ENCODE measurements at regions not wholly inside any gene's neighbourhood (a gene's known extent, or its start where the extent isn't known, plus 50 kb on each side); places are given as distances from the start of the nearest gene placed in this dataset.
"Not testable (repeated sequence)": the region's sequence is repeated elsewhere in the genome, so short reads cannot be mapped to it uniquely, and the experiment has no call there.

- ChIA-PET POLR2A (no interaction called here), CTCF (no interaction called here)
- TF ChIP-seq, protein P1, sequence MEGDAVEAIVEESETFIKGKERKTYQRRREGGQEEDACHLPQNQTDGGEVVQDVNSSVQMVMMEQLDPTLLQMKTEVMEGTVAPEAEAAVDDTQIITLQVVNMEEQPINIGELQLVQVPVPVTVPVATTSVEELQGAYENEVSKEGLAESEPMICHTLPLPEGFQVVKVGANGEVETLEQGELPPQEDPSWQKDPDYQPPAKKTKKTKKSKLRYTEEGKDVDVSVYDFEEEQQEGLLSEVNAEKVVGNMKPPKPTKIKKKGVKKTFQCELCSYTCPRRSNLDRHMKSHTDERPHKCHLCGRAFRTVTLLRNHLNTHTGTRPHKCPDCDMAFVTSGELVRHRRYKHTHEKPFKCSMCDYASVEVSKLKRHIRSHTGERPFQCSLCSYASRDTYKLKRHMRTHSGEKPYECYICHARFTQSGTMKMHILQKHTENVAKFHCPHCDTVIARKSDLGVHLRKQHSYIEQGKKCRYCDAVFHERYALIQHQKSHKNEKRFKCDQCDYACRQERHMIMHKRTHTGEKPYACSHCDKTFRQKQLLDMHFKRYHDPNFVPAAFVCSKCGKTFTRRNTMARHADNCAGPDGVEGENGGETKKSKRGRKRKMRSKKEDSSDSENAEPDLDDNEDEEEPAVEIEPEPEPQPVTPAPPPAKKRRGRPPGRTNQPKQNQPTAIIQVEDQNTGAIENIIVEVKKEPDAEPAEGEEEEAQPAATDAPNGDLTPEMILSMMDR (IDR thresholded peaks at IDR 0.05; ENCODE audit: control extremely low read depth, extremely low read depth, low read depth, missing control alignments), result no peak
- DNase-seq (ENCODE audit: extremely low spot score), result no peak
Measured at GRCh38 chr7:68180761-68181160, 1184.1 kb downstream of the TYW1 start.

GRCh38 chr7:68183176-68183575 lies 1186.5 kb downstream of the TYW1 start:
- ChIA-PET CTCF (interaction anchor here (1.3 kb wide), 1 partner anchor 16 kb away, joined by 3 read pairs; no protein-coding TSS in a partner anchor), POLR2A (no interaction called here)
- DNase-seq (ENCODE audit: extremely low spot score), result no peak
- TF ChIP-seq, protein P1 (IDR thresholded peaks at IDR 0.05; ENCODE audit: control extremely low read depth, extremely low read depth, low read depth, missing control alignments), result no peak

DNA sequence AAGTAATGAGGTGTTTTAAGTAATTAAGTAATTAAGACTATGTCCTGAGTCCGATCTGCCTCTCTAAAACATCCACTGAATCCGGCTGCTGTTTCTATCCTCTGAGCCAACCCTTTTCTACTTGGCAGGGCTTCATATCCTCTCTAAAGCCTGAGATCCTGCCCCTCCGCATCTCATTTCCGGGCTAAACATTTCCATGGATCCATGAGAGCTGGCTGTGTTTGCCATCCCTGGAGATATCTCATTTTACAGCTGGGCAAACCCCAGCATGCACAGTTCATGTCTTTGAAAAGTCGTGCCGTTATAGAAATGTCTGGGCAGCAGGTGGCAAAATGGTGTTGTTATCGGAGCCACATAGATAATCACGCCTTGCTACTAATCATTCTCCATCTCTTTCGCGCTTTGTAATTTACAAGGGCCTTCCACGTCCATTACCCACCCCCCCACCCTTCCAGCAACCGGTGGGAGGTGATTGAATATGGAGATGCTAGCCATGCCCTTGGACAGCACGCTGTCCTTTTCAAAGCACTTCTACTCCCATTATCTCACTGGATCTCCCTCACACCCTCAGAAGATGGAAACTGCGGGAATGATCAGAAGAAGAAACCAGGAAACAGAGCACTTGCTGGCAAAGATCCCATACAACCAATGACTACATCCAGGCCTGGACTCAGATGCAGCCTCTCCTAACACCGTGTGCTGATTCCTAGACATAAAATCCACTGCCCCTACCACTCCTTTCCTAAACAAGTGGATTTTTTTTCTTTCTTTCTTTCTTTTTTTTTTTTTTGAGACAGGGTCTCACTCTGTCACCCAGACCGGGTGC lies 1189.2 kb downstream of the TYW1 start:
- no peak for DNase-seq (ENCODE audit: extremely low spot score)
- TF ChIP-seq, protein P1 (IDR thresholded peaks at IDR 0.05; ENCODE audit: control extremely low read depth, extremely low read depth, low read depth, missing control alignments), result no peak
- ChIA-PET CTCF (no interaction called here), POLR2A (no interaction called here)

GRCh38 chr7:68187532-68187931 lies 1190.9 kb downstream of the TYW1 start:
- ChIA-PET POLR2A (no interaction called here), CTCF (no interaction called here)
- TF ChIP-seq, protein P1 (IDR thresholded peaks at IDR 0.05; ENCODE audit: control extremely low read depth, extremely low read depth, low read depth, missing control alignments), result no peak
- no peak for DNase-seq (ENCODE audit: extremely low spot score)

- TF ChIP-seq, protein P1 (IDR thresholded peaks at IDR 0.05; ENCODE audit: control extremely low read depth, extremely low read depth, low read depth, missing control alignments), result no peak
- ChIA-PET CTCF (no interaction called here), POLR2A (no interaction called here)
- DNase-seq (ENCODE audit: extremely low spot score), result no peak
Measured at GRCh38 chr7:68192941-68193340, 1196.3 kb downstream of the TYW1 start.

- POLR2A ChIA-PET; CTCF ChIA-PET; DNase-seq (ENCODE audit: extremely low spot score): not testable (repeated sequence)
Measured at GRCh38 chr7:68195642-68196041, 1199.0 kb downstream of the TYW1 start.

GRCh38 chr7:68200051-68200670 lies 1203.5 kb downstream of the TYW1 start:
- CTCF ChIA-PET, result interaction anchor here (1.1 kb wide), 1 partner anchor 17 kb away, joined by 3 read pairs; no protein-coding TSS in a partner anchor
- no peak for DNase-seq (ENCODE audit: extremely low spot score)
- POLR2A ChIA-PET, result no interaction called here
- TF ChIP-seq, protein P1 (IDR thresholded peaks at IDR 0.05; ENCODE audit: control extremely low read depth, extremely low read depth, low read depth, missing control alignments), result no peak
